NCI-H2171 (cell line): ENCODE measurements at regions not wholly inside any gene's neighbourhood (a gene's known extent, or its start where the extent isn't known, plus 50 kb on each side); places are given as distances from the start of the nearest gene placed in this dataset.
"Not testable (repeated sequence)": the region's sequence is repeated elsewhere in the genome, so short reads cannot be mapped to it uniquely, and the experiment has no call there.

ENCODE experiments used
- DNase-seq: peaks from one replicate; lab custom pipeline; 2025; lab: John Stamatoyannopoulos, UW

GRCh38 chr1:29795965-29796364, 559.6 kb downstream of the PTPRU start:
- DNase-seq: not testable (repeated sequence)

GRCh38 chr1:29793653-29794348, 557.5 kb downstream of the PTPRU start:
- no peak for DNase-seq

GRCh38 chr1:29793101-29793546, 556.8 kb downstream of the PTPRU start:
- DNase-seq: peak; percentile 68

DNA sequence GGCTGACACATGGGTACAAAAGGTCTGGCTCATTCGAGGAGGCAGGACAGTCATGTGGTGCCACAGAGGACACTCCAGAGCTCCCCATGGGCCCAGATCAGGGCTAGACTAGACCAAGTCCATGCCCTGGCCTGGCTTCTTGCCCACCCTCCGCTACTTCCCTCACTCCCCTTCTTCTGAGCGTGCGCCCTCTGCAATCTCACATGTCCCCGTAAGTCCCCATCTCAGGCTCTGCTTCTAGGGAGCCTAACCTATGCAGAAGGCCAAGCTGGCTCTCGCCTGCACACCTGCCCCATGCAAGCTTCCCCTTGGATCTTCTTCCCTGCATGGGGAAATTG, 553.6 kb downstream of the PTPRU start:
- no peak for DNase-seq

DNA sequence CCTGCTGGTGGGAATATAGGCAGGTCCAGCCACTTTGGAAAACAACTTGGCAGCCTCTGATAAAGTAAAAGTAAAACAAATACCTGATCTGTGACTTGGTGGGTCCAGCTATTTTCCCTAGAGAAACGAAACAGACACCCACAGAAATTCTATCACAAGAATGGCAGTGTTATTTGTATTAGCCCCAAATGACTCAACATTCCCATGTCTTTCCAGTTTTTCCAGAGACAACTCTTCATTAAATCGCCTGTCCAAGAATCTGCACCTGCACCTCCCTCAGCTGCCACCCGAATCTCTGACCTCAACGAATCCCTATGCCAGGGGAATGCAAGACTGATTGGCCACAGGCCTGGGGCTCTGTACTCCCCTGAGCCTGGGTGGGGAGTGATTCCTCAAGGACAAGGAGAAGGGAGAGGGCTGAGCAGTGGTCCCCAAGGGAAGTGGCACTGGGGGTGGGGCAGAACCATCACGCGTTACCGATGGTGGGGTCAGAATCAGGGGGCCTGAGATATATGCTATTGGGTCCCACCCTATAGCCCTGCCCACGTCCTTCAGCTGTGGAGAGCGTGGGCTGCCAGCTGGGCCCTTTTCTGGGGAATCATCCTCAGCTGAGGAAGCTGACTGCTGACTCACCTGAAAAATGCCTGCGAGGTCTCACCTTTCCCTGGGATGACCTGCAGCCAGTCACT, 553.0 kb downstream of the PTPRU start:
- no peak for DNase-seq

GRCh38 chr1:29786791-29787732, 550.7 kb downstream of the PTPRU start:
- no peak for DNase-seq

DNA sequence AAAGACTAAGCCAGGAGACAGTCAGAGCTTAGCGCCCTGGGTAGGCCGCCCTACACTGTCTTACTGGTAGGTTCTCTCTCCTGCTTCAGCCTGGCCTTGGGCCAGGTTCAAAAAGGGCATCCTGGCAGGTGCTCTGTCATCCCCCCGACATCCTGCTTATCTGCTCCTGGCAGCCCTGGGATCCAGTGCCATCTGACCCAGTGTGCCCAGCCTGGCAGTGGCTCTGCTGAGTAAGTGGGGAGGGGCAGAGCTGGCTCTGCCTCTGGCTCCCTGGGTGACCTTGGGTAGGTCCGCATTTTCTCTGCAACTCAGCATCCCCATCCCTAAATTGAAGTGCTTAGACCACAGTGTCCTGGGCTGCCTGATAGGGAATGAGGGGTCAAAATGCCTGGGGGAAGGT, 549.9 kb downstream of the PTPRU start:
- no peak for DNase-seq

- DNase-seq: no peak
Observed at GRCh38 chr1:29785554-29785953, 549.2 kb downstream of the PTPRU start.

- DNase-seq: no peak
Observed at GRCh38 chr1:29785137-29785527, 548.8 kb downstream of the PTPRU start.

GRCh38 chr1:29784276-29785136, 548.2 kb downstream of the PTPRU start:
- no peak for DNase-seq

DNA sequence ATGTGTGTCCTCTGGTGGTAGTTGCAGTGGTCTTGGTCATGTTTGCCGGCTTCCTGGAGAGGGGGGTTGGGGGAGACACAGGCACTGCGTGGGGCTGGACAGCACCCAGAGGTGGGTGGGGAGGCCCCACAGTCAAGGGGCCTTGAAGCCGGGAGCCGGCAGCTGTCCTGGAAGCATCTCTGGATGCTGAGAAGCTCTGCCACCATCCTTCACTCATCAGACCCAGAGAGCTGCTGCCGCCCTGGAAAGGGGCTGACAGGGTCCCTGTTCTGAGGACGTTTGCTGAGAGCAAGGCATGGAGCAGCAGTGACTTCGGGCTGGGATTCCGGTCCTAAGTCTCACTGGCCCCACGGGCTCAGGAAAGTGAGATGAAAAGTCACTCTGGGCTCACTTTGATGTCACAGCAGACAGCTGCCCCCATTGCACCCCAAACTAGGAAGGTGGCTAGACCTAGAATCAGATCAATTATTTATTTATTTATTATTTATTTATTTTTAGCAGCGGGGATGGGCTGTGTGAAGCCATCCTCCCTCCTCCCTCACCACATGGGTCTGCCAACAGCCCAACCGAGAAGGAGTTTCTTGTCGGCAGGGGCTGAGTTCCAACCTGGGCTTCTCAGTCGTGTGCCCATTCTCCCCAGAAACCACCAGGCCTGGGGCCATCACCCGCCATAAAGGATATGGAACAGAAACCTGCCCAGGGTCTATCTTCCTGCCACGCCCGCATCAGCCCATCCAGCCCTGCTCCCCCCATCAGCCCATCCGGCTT, 547.4 kb downstream of the PTPRU start:
- no peak for DNase-seq

DNA sequence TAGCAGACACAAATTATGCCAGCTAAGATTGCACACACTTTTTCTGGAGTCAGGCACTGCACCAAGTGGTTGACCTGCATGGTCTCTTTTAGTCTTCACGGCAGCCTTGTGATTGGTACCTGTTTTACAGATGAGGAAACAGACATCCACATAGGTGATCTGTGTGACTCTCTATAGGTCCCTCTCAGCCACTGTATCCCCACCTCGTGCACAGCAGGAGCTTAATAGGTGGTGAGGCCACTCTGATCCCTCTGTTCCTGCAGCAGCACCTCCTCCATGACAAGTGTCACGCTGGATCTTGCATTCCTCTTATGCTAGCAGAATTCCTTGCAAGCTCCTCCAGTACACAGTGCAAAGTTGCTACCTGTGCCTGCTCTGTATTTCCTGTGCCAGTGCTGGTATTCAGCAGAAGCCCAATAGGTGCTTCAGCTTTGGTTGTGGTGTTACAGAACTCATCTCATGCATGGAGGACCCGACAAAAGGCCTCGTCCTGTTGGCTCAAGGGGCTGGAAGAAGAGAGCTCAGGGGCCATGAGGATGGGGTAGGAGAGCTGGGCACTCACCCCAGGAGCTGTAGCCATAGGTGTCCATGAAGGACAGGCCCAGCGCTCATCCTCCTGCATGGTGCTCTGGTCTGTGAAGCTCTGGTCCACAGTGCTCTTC, 546.7 kb downstream of the PTPRU start:
- no peak for DNase-seq

GRCh38 chr1:29779146-29779545, 542.8 kb downstream of the PTPRU start:
- DNase-seq: no peak

DNA sequence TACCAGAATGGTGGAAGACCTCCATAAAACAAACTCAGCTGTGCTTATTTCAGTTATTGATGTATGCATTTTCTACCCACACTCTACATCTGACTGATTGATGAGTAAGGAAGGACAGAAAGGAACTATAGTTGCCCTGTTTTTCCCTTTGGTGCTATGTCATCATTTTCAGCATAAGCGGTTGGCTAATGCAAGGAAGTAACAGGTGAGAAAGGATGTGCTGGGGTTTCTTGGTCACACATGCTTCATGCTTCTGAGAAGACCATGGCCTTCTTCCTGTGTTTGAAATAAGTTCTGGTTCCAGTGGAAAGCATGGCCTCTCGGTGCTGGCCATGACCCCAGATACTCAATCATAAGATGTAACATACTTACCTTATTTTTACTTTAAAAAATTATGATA, 541.2 kb downstream of the PTPRU start:
- DNase-seq: no peak

DNA sequence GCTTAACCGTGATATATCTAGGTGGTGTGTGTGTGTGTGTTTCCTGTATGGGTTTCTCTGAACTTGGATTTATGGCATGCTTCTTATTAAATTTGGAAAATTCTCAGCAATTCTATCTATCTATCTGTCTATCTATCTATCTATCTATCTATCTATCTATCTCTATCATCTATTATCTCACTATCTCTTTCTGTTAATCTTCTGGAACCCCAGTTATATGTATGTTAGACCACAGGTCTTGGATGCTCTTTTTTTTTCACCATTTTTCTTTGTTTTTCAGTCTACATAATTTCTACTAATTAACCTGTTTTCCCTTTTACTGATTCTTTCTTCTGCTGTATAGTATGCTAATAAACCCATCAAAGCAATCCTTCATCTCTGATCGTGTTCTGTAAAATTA, 538.0 kb downstream of the PTPRU start:
- no peak for DNase-seq

- no peak for DNase-seq
Observed at GRCh38 chr1:29772584-29773100, 536.3 kb downstream of the PTPRU start.

- no peak for DNase-seq
Observed at GRCh38 chr1:29767769-29768425, 531.6 kb downstream of the PTPRU start.

DNA sequence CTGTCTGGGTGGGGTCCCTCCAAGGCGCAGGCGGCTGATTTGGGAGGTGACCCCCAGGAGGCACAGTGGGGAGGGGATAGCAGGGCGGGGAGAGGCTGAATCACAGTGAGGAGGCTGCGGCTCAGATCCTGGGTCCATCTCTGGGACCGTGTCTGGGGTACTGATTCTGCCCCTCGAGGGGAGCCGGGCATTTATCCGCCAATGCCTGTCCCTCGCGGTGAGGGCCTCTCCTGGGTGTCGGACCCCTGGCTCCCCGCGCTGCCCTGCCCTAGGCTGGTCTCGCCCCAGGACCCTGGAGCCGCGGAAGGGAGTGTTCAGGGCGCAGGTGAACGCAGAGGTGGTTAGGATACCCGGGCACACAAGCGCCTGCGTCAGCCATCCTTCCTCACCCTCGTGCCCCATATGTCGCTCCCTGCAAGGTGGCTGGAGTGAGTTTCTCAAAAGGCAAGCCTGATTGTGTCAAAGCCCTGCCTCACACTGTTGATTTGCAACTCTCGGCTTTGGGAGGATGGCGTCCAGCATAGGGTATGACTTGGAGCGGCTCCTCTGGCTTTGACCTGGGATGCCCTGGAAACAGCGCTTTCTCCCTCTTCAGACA, 530.9 kb downstream of the PTPRU start:
- DNase-seq: no peak

GRCh38 chr1:29762635-29763034, 526.3 kb downstream of the PTPRU start:
- DNase-seq: no peak
